ENCODE measurements at regions not wholly inside any gene's neighbourhood (a gene's known extent, or its start where the extent isn't known, plus 50 kb on each side); places are given as distances from the start of the nearest gene placed in this dataset.
"Not testable (repeated sequence)": the region's sequence is repeated elsewhere in the genome, so short reads cannot be mapped to it uniquely, and the experiment has no call there.

- no peak for DNase-seq
These were observed 157.3 kb upstream of the CHAC2 start for GRCh38 chr2:53610260-53610659.

- no peak for DNase-seq
These were observed 158.1 kb upstream of the CHAC2 start for GRCh38 chr2:53609551-53609950.

- DNase-seq = no peak
These were observed 159.3 kb upstream of the CHAC2 start for GRCh38 chr2:53608293-53608692.

GRCh38 chr2:53600815-53601214 lies 166.8 kb upstream of the CHAC2 start:
- no peak for DNase-seq

GRCh38 chr2:53586733-53587612 lies 180.6 kb upstream of the CHAC2 start:
- not testable (repeated sequence) for DNase-seq

- DNase-seq = no peak
These were observed 182.6 kb upstream of the CHAC2 start for GRCh38 chr2:53584986-53585385.

GRCh38 chr2:53583583-53583982 lies 184.0 kb upstream of the CHAC2 start:
- DNase-seq = no peak

- no peak for DNase-seq
These were observed 185.0 kb upstream of the CHAC2 start for GRCh38 chr2:53582556-53582955.

GRCh38 chr2:53576166-53576565 lies 191.4 kb upstream of the CHAC2 start:
- DNase-seq = no peak

- no peak for DNase-seq
These were observed 191.9 kb upstream of the CHAC2 start for GRCh38 chr2:53575721-53576124.

- DNase-seq = no peak
These were observed 194.9 kb upstream of the CHAC2 start for GRCh38 chr2:53572696-53573095.

GRCh38 chr2:53569957-53570727 lies 197.5 kb upstream of the CHAC2 start:
- no peak for DNase-seq

GRCh38 chr2:53568469-53568868 lies 199.1 kb upstream of the CHAC2 start:
- DNase-seq = no peak

GRCh38 chr2:53567073-53567472 lies 200.5 kb upstream of the CHAC2 start:
- no peak for DNase-seq

- DNase-seq = no peak
These were observed 205.2 kb upstream of the CHAC2 start for GRCh38 chr2:53562407-53562806.

GRCh38 chr2:53561155-53561554 lies 206.4 kb upstream of the CHAC2 start:
- no peak for DNase-seq

GRCh38 chr2:53559302-53559966 lies 208.2 kb upstream of the CHAC2 start:
- no peak for DNase-seq

- DNase-seq = no peak
These were observed 208.7 kb upstream of the CHAC2 start for GRCh38 chr2:53558867-53559266.

- DNase-seq = no peak
These were observed 218.1 kb upstream of the CHAC2 start for GRCh38 chr2:53549497-53549896.

GRCh38 chr2:53545604-53546003 lies 222.0 kb upstream of the CHAC2 start:
- no peak for DNase-seq

- no peak for DNase-seq
These were observed 222.6 kb upstream of the CHAC2 start for GRCh38 chr2:53544871-53545558.

GRCh38 chr2:53543083-53543482 lies 224.5 kb upstream of the CHAC2 start:
- DNase-seq = no peak

Data from activated CD4-positive, alpha-beta T cell treated with anti-CD3 and anti-CD28 coated beads for 48 hours (primary cell).